Rectal smooth muscle tissue (tissue), 1 donor: ENCODE measurements at regions not wholly inside any gene's neighbourhood (a gene's known extent, or its start where the extent isn't known, plus 50 kb on each side); places are given as distances from the start of the nearest gene placed in this dataset.

Source experiments
- H3K27ac ChIP-seq: one replicate; pipeline ENCODE4 v1.7.0; 2013; ENCODE audit warnings: low read depth, low read length, inconsistent platforms
- H3K27me3 ChIP-seq: one replicate; pipeline ENCODE4 v1.7.0; 2013; ENCODE audit warnings: low read length; ENCODE audit not compliant: control insufficient read depth, insufficient read depth
- H3K36me3 ChIP-seq: one replicate; pipeline ENCODE4 v1.7.0; 2013; ENCODE audit warnings: low read length; ENCODE audit not compliant: control insufficient read depth, insufficient read depth
- H3K4me1 ChIP-seq: one replicate; pipeline ENCODE4 v1.7.0; 2013; ENCODE audit warnings: low read length; ENCODE audit not compliant: control insufficient read depth, insufficient read depth
- H3K4me3 ChIP-seq: one replicate; pipeline ENCODE4 v1.7.0; 2013; ENCODE audit warnings: low read length
- H3K9ac ChIP-seq: one replicate; pipeline ENCODE4 v1.7.0; 2013; ENCODE audit warnings: low read length

- H3K27ac ChIP-seq, result no peak overlapping the region
Measured at GRCh38 chr6:160917572-160917971, 74.0 kb upstream of the MAP3K4 start.

GRCh38 chr6:160919723-160920440 lies 71.7 kb upstream of the MAP3K4 start:
- no peak overlapping the region for H3K27ac ChIP-seq

More at GRCh38 chr6:160917572-160917971, 74.0 kb upstream of the MAP3K4 start:
- H3K36me3 ChIP-seq, result no peaks in the 10 kb centered on the region
- no peaks in the 10 kb centered on the region for H3K4me1 ChIP-seq
- H3K9ac ChIP-seq, result no peak overlapping the region
- H3K4me3 ChIP-seq, result no peak overlapping the region
- no peaks in the 10 kb centered on the region for H3K27me3 ChIP-seq

GRCh38 chr6:160921095-160921494 lies 70.5 kb upstream of the MAP3K4 start:
- no peak overlapping the region for H3K9ac ChIP-seq
- no peaks in the 10 kb centered on the region for H3K36me3 ChIP-seq
- no peaks in the 10 kb centered on the region for H3K27me3 ChIP-seq
- H3K4me1 ChIP-seq, result no peaks in the 10 kb centered on the region
- H3K4me3 ChIP-seq, result no peak overlapping the region
- H3K27ac ChIP-seq, result no peak overlapping the region

More at GRCh38 chr6:160919723-160920440, 71.7 kb upstream of the MAP3K4 start:
- no peak overlapping the region for H3K4me3 ChIP-seq
- H3K36me3 ChIP-seq, result no peaks in the 10 kb centered on the region
- H3K27me3 ChIP-seq, result no peaks in the 10 kb centered on the region
- no peak overlapping the region for H3K9ac ChIP-seq
- no peaks in the 10 kb centered on the region for H3K4me1 ChIP-seq

GRCh38 chr6:160926281-160927276 lies 65.0 kb upstream of the MAP3K4 start:
- H3K27me3 ChIP-seq, result no peaks in the 10 kb centered on the region

GRCh38 chr6:160927416-160927815 lies 64.2 kb upstream of the MAP3K4 start:
- no peaks in the 10 kb centered on the region for H3K4me1 ChIP-seq
- H3K36me3 ChIP-seq, result no peaks in the 10 kb centered on the region
- H3K27ac ChIP-seq, result no peak overlapping the region
- H3K9ac ChIP-seq, result no peak overlapping the region
- H3K27me3 ChIP-seq, result no peaks in the 10 kb centered on the region
- H3K4me3 ChIP-seq, result no peak overlapping the region

More at GRCh38 chr6:160926281-160927276, 65.0 kb upstream of the MAP3K4 start:
- H3K36me3 ChIP-seq, result no peaks in the 10 kb centered on the region
- H3K4me1 ChIP-seq, result no peaks in the 10 kb centered on the region
- no peak overlapping the region for H3K4me3 ChIP-seq
- no peak overlapping the region for H3K9ac ChIP-seq
- no peak overlapping the region for H3K27ac ChIP-seq

- Histone ChIP-seq H3K36me3 (no peaks in the 10 kb centered on the region), H3K27me3 (no peaks in the 10 kb centered on the region), H3K27ac (no peak overlapping the region)
Measured at GRCh38 chr6:160929361-160929760, 62.2 kb upstream of the MAP3K4 start.

GRCh38 chr6:160929831-160930230 lies 61.7 kb upstream of the MAP3K4 start:
- no peaks in the 10 kb centered on the region for H3K36me3 ChIP-seq
- no peaks in the 10 kb centered on the region for H3K27me3 ChIP-seq
- no peaks in the 10 kb centered on the region for H3K4me1 ChIP-seq
- H3K4me3 ChIP-seq, result no peak overlapping the region
- no peak overlapping the region for H3K9ac ChIP-seq
- no peak overlapping the region for H3K27ac ChIP-seq

More at GRCh38 chr6:160929361-160929760, 62.2 kb upstream of the MAP3K4 start:
- H3K4me3 ChIP-seq, result no peak overlapping the region
- no peak overlapping the region for H3K9ac ChIP-seq
- H3K4me1 ChIP-seq, result no peaks in the 10 kb centered on the region

- H3K36me3 ChIP-seq, result no peaks in the 10 kb centered on the region
- H3K27me3 ChIP-seq, result no peaks in the 10 kb centered on the region
- no peak overlapping the region for H3K9ac ChIP-seq
- no peak overlapping the region for H3K27ac ChIP-seq
- H3K4me3 ChIP-seq, result peak overlapping the region; percentile 69
- no peaks in the 10 kb centered on the region for H3K4me1 ChIP-seq
Measured at GRCh38 chr6:160930547-160931377, 60.8 kb upstream of the MAP3K4 start.

GRCh38 chr6:160931378-160932310 lies 59.9 kb upstream of the MAP3K4 start:
- H3K36me3 ChIP-seq, result no peaks in the 10 kb centered on the region
- peak overlapping the region; percentile 69 for H3K4me3 ChIP-seq
- no peak overlapping the region for H3K9ac ChIP-seq
- H3K4me1 ChIP-seq, result no peaks in the 10 kb centered on the region
- no peak overlapping the region for H3K27ac ChIP-seq
- H3K27me3 ChIP-seq, result no peaks in the 10 kb centered on the region

- Histone ChIP-seq H3K9ac (no peak overlapping the region), H3K4me3 (no peak overlapping the region), H3K4me1 (no peaks in the 10 kb centered on the region), H3K27me3 (no peaks in the 10 kb centered on the region), H3K36me3 (no peaks in the 10 kb centered on the region), H3K27ac (no peak overlapping the region)
Measured at GRCh38 chr6:160933256-160933655, 58.3 kb upstream of the MAP3K4 start.

GRCh38 chr6:160934157-160934556 lies 57.4 kb upstream of the MAP3K4 start:
- Histone ChIP-seq H3K27me3 (no peaks in the 10 kb centered on the region), H3K36me3 (no peaks in the 10 kb centered on the region), H3K4me3 (no peak overlapping the region), H3K9ac (no peak overlapping the region), H3K27ac (no peak overlapping the region), H3K4me1 (no peaks in the 10 kb centered on the region)
